GM18870 (cell line): ENCODE measurements at regions not wholly inside any gene's neighbourhood (a gene's known extent, or its start where the extent isn't known, plus 50 kb on each side); places are given as distances from the start of the nearest gene placed in this dataset.
"Not testable (repeated sequence)": the region's sequence is repeated elsewhere in the genome, so short reads cannot be mapped to it uniquely, and the experiment has no call there.

Source experiments
- ATAC-seq: cut with Tn5 transposase; IDR thresholded peaks from one replicate; pipeline ENCODE4 v1.9.1; 2021; ENCODE audit warnings: moderate library complexity; ENCODE audit not compliant: unreplicated experiment

DNA sequence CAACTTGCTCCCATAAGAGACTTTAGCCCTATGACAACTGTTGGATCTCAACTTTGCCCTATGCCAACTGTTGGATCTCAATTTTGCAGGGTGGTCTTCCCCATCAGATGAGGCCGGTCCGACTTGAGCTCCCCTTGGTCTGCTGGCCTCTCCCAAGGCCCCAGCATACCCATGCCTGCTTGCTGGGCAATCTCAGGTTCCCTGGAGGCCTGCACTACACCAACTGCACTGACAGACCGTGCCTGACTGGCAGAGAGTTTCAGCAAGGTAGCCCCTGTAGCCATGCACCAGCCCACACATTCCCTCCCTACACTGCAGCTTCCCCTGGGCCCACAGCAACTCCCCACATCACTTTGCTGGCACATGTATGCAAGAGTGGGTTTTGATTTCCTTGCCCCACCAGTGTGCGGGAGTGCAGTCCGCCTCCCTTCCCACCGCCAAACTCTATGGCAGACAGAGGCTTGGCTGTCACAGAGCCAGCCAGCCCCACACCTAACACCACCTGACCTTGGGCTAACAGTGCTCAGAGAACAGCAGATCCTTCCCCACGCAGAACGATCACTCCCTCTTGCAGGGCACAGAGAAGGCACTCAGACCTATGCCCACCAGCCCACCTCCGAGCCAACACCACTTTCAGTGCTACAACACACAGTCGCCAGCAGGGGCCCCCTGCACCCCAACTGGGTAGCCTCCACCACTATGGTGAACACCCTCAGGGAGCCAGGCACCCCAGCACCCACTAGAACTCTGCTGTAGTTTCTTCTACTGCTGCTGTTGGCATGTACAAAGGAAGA, 279.9 kb upstream of the COX7C start:
- no peak for ATAC-seq

DNA sequence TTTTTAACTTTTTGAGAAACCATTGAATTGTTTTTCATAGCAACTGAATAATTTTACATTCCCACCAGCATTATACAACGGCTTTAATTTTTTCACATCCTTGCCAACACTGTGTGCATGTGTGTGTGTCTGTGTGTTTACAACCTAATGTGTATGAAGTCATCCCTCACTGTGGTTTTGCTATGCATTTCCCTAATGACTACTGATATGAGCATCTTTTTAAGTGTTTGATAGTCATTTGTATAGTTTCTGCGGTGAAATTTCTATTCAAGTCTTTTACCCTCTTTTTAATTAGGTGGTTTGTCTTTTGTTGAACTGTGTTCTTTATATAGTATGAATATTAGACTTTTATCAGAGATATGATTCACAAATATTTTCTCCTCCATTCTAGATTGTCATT, 263.1 kb upstream of the COX7C start:
- peak; percentile 94 for ATAC-seq

DNA sequence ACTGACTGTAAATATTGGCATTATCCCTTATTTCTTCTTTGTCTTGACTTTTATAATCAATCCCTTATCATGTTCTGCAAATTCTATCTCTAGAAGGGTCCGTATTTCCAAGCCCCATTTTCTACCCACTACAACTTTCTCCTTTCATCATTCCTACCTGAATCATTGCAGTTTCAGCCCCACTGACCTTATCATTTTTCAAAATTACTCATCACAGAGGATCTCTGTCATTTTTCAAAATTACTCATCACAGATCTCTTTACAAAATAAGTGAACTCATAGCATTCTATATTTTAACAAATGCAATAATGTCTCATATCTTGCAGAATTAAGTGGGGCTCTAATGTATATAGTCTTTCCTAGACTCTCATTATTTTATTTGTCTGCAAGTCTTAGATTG, 256.9 kb upstream of the COX7C start:
- ATAC-seq, result no peak

DNA sequence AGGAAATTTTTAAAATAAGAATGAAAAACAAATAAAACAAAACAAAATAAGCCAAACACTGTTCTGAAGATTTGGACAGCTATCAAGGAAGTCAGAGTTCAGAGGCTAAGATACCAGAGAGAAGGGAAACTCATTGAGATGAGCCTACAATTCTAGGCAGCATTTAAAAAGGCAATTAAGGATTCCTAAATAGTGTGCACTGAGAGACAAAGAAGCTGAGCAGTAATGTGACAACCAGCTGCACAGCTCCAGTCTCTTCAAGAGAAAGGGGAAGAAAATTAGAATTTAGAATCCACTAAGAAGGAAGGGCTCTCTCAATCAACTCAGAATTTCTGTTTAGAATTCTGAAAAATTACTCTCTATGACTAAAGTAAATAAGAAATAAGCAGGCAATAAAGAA, 246.7 kb upstream of the COX7C start:
- ATAC-seq, result no peak

DNA sequence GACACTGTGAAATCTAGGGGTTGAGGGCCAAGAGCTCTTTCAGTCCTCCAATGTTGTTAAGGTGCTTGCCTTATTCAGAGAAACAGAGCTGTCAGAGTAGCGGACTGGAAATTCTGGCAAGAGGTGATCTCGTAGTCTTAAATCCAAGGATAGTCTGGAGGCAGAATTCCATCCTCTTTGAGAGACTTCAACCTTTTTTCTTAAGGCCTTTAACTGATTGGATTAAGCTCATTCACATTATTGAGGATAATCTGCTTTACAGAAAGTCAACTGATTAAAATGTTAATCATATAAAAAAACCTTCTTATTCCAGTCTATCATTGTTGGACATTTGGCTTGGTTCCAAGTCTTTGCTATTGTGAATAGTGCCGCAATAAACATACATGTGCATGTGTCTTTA, 243.1 kb upstream of the COX7C start:
- no peak for ATAC-seq

DNA sequence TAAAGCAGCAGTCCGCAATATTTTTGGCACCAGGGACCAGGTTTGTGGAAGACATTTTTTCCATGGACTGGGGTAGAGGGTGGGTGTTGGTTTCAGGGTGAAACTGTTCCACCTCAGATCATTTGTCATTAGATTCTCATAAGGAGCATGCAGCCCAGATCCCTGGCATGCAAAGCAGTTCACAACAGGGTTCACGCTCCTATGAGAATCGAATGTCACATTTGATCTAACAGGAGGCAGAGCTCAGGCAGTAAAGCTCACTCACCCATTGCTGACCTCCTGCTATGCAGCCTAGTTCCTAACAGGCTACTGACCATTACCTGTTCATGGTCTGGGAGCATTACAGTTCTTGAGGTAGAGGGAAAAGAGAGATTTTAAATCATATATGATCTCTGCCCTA, 241.5 kb upstream of the COX7C start:
- no peak for ATAC-seq

DNA sequence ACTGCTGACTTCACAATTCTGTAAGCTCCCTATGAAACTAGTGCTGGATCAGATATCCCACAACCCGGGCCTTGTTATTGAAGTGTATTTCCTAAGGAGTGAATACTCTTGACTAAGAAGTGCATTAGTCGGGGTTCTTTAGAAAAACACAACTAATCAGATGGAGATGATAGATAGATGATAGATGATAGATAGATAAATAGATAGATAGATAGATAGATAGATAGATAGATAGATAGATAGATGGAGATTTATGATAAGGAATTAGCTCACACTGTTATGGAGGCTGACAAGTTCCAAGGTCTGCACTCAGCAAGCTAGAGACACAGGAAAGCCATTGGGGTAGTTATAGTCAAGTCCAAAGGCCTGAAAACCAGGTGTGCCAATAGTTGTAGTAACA, 214.6 kb upstream of the COX7C start:
- ATAC-seq, result no peak

DNA sequence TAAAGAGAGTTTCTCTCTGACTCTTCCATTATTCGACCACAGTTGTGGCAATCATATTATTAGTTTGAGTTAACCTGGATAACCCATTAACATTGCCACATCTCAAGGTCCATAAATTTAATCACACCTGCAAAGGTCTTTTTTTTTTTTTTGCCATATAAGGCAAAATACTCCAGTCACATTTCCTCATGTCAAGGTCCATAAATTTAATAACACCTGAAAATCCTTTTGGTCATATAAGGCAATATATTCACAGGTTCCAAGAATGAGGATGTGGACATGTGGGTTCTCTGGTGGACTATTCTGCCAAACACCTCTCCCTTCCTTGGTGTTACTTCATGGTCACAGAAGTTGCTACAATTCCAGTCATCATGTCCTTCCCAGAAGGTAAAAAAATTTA, 213.5 kb upstream of the COX7C start:
- no peak for ATAC-seq

DNA sequence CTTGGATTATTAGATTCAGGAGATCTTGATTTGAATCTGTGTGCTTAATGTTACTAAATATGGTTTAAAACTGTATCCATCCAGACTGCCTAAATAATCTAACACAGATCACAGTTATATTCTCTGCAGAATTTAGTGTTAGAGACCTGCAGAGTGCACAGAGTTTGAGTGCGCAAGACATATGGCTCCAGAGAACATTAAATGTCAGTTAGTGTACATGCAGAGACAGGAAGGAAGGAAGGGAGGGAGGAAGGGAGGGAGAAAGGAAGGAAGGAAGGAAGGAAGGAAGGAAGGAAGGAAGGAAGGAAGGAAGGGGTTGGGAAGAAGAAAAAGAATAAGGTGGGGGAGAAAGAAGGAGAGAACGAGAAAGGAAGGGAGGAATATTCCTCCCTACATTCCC, 210.0 kb upstream of the COX7C start:
- ATAC-seq, result no peak

DNA sequence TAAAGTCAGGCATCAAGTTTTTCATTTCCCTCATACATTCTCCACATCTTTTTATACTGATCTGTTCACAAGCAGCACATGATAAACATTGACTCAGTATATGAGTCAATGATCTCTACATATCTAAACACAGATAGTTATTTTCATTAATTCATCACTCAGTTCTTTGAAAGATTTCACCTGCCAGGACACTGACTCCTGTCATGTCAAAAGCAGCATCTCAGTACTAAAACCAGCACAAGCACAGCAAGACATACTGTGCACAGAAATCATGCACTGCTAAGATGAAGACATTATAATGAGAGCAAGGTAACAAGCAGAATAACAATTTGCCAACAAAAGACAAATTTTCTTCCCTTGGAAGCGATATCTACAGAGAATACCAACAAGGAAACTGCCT, 206.1 kb upstream of the COX7C start:
- ATAC-seq, result no peak

DNA sequence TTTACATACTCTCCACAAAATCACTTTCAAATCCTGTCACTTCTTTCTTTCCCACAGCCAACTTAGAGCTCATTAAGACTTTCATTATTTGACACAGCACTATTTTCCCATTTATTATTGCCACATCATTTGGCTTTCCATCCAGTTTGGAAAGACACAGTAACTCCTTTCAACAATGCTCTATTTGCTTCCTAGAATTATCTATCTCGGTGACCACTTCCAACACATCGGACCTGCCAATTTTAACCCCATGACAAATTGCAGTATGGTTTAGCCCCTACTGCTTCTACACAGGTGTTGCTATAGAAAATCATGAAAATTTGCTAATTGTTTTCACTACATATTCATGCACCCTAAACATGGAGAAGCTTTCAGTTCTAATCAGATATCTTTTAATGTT, 190.6 kb upstream of the COX7C start:
- ATAC-seq, result no peak

DNA sequence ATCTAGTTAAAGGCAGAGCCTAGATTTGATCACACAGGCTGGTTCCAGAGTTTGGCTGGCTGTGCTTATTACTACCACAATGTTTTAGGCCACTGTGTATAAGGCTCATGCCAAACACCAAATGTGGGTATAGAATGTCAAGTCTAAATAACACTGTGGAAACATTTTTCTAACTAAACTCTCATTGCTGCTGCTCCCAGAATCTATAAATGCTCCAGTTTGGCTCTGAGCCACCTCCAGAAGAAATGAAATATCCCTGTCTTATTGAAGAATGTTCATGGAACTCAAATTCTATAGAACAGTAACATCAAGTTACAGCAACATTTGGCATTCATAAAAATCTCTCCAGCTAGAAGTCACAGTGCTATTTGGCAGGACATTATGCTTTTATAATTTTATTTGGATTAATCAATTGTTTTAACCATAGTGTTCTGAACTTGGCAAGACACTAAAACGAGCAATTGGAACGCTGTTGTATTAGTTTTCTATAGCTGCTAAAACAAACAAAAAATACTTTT, 178.1 kb upstream of the COX7C start:
- ATAC-seq, result no peak

DNA sequence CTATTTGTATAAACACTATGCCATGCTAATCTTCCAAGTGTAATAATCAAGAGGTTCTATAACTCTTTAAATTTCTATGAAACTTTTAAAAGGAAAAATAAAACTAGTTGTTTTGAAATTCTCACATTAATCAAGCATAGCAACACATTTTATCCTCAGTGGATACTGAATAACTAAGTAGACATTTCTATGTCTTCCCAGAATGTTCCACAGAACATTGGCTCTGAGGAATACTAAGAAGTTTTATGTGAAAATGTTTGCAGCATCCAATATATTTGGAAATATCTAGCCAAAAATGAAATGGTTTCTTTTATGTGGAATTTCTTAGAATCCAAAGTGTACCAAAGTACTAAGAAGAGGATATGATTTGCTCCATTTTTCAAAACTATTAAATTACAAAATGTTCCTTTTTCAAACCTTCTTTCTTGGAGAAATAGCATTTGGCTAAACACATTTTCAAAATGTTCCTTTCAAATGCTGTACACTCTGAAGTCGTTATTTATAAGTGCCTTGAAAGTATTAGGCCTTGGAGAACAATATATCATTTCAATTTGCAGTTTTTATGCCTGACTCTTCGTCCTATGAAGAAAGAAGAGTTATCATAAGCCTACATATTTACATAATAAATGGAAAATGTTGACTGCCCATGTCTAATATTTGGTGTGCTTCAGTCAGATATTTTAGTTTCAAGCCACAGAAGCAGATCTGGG, 175.6 kb upstream of the COX7C start:
- no peak for ATAC-seq

DNA sequence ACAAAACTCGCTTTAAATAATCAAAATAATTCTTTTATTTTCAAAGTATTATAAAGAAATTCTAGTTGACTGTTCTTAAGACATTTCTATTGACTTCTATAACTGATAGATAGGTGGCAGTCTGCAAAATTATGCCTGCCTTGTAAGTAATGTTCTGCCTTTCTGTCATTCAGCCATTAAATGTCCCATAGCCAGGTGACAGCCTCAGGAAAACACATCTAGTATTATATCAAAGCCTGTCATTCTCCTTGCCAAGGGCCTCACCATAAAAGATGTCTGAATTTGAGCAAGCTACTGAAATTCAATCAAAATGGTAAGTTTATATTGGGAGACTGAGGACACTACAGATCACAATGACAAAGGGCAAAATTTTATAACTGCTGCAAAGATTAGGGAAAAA, 170.4 kb upstream of the COX7C start:
- no peak for ATAC-seq

DNA sequence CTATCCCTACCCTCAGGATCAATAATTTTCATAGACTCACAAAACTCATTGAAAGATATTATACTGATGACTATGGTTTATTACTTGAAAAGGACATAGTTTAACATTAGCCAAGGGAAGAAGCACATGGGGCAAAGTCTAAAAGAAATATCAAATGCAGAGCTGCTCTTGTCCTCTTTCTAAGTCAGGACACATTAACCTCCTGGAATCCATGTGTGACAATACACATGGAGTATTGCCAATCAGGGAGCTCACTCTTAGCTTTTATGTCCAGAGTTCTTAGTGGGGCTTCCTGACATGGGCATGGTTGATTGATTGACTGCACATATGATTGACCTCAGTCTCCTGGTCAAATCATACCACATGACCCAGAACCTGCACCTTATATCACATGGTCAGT, 165.5 kb upstream of the COX7C start:
- ATAC-seq, result no peak

DNA sequence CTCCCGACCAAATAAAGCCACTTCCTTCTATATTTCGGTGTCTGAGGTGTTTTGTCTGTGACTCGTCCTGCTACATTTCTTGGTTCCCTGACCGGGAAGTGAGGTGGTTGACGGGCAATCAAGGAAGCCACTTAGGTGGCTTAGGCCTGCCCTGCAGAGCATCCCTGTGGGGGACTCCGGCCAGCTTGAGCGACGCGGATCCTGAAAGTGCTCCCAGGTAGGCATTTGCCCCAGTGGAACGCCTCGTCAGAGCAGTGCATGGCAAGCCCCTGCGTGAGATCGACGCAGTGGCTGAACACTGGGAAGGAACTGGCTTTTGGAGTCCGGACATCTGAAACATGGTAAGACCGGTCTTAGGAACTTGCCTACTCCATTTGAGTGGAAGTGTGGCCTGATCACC, 157.2 kb upstream of the COX7C start:
- no peak for ATAC-seq

DNA sequence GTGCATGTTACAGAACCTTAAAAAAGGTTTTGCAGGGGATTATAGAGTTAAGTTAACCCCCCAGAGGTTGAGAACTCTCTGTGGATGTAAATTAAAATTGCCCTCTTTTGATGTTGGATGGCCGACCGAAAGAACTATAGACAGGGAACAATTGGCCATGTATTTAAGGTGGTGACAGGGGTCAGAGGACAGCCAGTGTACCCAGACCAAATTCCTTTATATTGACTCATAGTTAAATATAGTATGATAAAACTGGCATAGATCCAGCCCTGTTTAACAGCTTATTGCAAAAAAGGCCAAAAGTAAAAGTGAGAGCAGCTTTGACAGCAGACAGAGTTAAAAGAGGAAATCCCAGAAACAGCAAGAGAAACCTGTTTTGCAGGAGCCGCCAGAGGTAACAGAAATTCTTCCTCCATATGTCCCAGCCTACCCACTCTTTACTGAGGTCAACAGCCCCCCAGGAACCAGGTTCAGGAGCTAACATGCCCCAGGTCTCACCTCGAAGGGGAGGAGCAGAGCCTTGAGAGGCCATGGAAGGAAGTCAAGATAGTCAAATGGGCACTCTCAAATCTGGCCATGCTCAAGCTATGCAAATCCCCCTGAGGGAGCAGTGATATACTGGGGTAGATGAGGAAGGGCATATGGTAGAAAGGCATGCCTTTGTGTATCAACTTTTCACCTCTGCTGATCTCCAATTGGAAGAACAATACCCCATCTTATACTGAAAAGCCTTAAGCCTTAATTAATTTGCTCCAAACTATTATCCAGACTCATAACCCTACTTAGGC, 156.4 kb upstream of the COX7C start:
- ATAC-seq, result no peak

DNA sequence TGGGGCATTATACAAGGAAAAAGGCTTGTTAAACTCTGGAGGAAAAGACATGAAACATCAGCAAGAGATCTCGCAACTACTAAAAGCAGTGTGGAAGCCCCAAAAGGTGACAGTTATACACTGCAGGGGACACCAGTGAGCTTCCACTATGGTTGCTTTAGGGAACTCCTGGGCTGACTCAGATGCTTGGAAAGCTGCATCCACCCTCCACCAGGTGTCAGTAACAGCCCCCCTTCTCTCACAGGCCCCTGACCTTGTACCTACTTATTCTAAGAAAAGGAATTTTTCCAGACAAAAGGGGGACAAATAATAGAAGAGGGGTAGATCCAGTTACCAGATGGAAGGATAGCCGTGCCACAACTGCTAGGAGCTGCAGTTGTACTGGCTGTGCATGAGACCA, 154.4 kb upstream of the COX7C start:
- ATAC-seq, result no peak

DNA sequence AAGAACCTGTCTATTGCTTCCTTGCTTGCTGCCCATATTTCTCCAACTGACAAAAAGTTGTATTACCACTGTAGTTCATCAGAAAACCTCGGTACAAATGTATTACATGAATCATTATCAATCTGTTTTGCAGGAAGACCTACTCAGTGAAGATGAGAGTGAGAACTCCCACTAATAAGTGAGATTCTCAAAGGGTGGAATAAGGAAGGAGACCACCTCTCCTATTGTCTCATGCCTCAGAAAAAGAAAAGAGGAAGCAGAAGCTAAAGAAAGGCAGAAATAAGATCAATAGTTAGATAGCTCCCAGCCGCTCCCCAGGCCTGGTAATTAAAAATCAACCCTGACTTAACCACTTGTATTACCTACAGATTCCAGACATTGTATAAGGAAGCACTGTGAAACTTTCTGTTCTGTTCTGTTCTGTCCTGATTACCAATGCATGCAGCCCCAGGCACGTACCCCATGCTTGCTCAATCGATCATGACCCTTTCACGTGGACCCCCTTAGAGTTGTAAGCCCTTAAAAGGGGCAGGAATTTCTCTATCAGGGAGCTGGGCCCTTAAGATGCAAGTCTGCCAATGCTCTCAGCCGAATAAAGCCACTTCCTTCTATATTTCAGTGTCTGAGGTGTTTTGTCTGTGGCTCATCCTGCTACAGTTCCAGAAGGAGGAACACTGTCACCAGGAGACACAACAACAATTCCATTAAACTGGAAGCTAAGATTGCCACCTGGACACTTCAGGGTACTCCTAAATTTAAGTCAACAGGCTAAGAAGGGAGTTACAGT, 152.5 kb upstream of the COX7C start:
- ATAC-seq, result no peak

DNA sequence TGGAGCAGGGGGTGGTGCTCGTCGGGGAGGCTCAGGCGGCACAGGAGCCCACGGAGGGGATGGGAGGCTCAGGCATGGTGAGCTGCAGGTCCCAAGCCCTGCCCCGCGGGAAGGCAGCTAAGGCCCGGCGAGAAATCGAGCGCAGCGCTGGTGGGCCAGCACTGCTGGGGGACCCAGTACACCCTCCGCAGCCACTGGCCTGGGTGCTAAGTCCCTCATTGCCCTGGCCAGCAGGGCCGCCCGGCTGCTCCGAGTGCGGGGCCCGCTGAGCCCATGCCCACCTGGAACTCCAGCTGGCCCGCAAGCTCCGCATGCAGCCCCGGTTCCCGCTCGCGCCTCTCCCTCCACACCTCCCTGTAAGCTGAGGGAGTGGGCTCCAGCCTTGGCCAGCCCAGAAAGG, 151.0 kb upstream of the COX7C start:
- not testable (repeated sequence) for ATAC-seq

DNA sequence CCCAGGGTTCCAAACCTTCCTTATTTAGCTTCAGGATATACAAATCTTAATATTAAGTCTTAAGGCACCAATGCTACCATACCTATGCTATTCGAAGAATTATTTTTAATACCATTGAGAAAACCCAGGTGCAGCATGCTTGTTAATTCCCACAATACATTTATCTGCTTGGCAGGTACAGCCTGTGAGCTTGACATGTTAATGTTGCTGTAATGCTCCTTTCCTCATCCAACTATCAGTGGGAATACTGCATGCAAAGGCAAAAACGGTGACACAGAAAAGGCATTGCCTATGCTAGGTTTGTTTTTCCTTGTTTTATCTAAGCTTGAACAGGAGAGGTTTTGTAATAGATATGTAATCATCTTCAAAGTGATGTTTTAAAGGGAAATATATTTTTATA, 135.7 kb upstream of the COX7C start:
- ATAC-seq, result no peak
